H1 (cell line): ENCODE measurements at regions not wholly inside any gene's neighbourhood (a gene's known extent, or its start where the extent isn't known, plus 50 kb on each side); places are given as distances from the start of the nearest gene placed in this dataset.

Experiments used
- CTCF ChIA-PET: fragments of 300-600 bp; sonication (Branson Sonifier 250); formaldehyde crosslinking; loops from one replicate; lab custom pipeline; 2021; ENCODE audit not compliant: partially characterized antibody; lab: Charles Lee
- POLR2A ChIA-PET: fragments of 300-600 bp; sonication (Branson Sonifier 250); formaldehyde crosslinking; loops from one replicate; lab custom pipeline; 2021; ENCODE audit warnings: inconsistent platforms; ENCODE audit not compliant: partially characterized antibody; lab: Charles Lee
- DNase-seq, 2 experiments: peaks; one replicate each; pipeline versions ENCODE4 v3.0.0 to v3.0.0-alpha.2; 2010 to 2022; ENCODE audit warnings: low spot score in 2 of 2, low read depth in 1 of 2, mixed read lengths in 1 of 2
- FAIRE-seq: peaks from 2 replicates; lab custom pipeline; 2011; peaks lifted over from hg19 to GRCh38; lab: Jason Lieb, UNC
- H2AFZ ChIP-seq: 2 replicates; pipeline ENCODE4 v1.8.1; 2012; ENCODE audit warnings: low read length, inconsistent platforms
- H2AK5ac ChIP-seq: 2 replicates; pipeline ENCODE4 v1.6.1; 2013; ENCODE audit warnings: low read depth, low read length
- H2BK120ac ChIP-seq: replicated peaks from 2 replicates; pipeline ENCODE3; 2013; ENCODE audit warnings: low read depth, low read length, inconsistent platforms
- H2BK12ac ChIP-seq: 2 replicates; pipeline ENCODE4 v1.6.1; 2013; ENCODE audit warnings: low read depth, low read length
- H2BK15ac ChIP-seq: 2 replicates; pipeline ENCODE4 v1.6.1; 2013; ENCODE audit warnings: low read length
- H2BK20ac ChIP-seq: 2 replicates; pipeline ENCODE4 v1.6.1; 2013; ENCODE audit warnings: low read length
- H2BK5ac ChIP-seq: 2 replicates; pipeline ENCODE4 v1.6.1; 2013; ENCODE audit warnings: low read depth, low read length
- H3K14ac ChIP-seq: 2 replicates; pipeline ENCODE4 v1.6.1; 2013; ENCODE audit warnings: inconsistent platforms; ENCODE audit not compliant: insufficient read length
- H3K18ac ChIP-seq: 2 replicates; pipeline ENCODE4 v1.6.1; 2013; ENCODE audit warnings: low read length; ENCODE audit errors: extremely low read depth
- H3K23ac ChIP-seq: 2 replicates; pipeline ENCODE4 v1.6.1; 2013; ENCODE audit warnings: inconsistent platforms; ENCODE audit not compliant: insufficient read length
- H3K23me2 ChIP-seq: 2 replicates; pipeline ENCODE4 v1.6.1; 2013; ENCODE audit warnings: low read depth, low read length
- H3K27ac ChIP-seq: 2 replicates; pipeline ENCODE4 v1.6.1; 2011; ENCODE audit warnings: low read depth, low read length, inconsistent platforms
- H3K27me3 ChIP-seq, 4 experiments: replicated peaks in 1 of 4; 1 replicate in 1 of 4; 2 replicates in 3 of 4; pipeline versions ENCODE4 v1.6.1 to v1.8.1; 2011 to 2013; ENCODE audit warnings: low read length in 3 of 4, mild to moderate bottlenecking in 3 of 4, inconsistent platforms in 2 of 4, mixed read lengths in 2 of 4, moderate library complexity in 1 of 4; ENCODE audit not compliant: control insufficient read depth in 3 of 4, insufficient read depth in 3 of 4; ENCODE audit errors: extremely low read depth in 1 of 4
- H3K36me3 ChIP-seq, 4 experiments: 2 replicates each; pipeline versions ENCODE4 v1.6.1 to v1.8.1; 2011 to 2013; ENCODE audit warnings: mild to moderate bottlenecking in 4 of 4, low read length in 3 of 4, moderate library complexity in 2 of 4, control low read depth in 1 of 4, inconsistent platforms in 1 of 4; ENCODE audit not compliant: insufficient read depth in 4 of 4, control insufficient read depth in 2 of 4
- H3K4ac ChIP-seq: replicated peaks from 2 replicates; pipeline ENCODE3; 2013; ENCODE audit warnings: low read length, low read depth, mixed read lengths, inconsistent platforms; ENCODE audit not compliant: insufficient read length
- H3K4me1 ChIP-seq, 4 experiments: replicated peaks in 1 of 4; 1 replicate in 1 of 4; 2 replicates in 3 of 4; pipeline versions ENCODE4 v1.6.1 to v1.8.1; 2011 to 2013; ENCODE audit warnings: low read length in 3 of 4, inconsistent platforms in 2 of 4, mixed read lengths in 1 of 4; ENCODE audit not compliant: insufficient read depth in 4 of 4, control insufficient read depth in 3 of 4
- H3K4me2 ChIP-seq, 2 experiments: 2 replicates each; pipeline versions ENCODE4 v1.6.1 to v1.8.1; 2011 to 2013; ENCODE audit warnings: low read depth in 2 of 2, low read length in 2 of 2, control low read depth in 1 of 2, inconsistent platforms in 1 of 2, mild to moderate bottlenecking in 1 of 2; ENCODE audit not compliant: insufficient read depth in 1 of 2
- H3K4me3 ChIP-seq, 4 experiments: fragments of 200-600, 300-600 bp in 1 of 4; sonication (generic), shearing (Covaris generic), sonication (Bioruptor Twin) in 1 of 4; 2 replicates each; pipeline versions ENCODE4 v1.5.1 to v1.8.1; 2011 to 2016; ENCODE audit warnings: low read length in 4 of 4, low read depth in 3 of 4, control low read depth in 2 of 4, inconsistent platforms in 2 of 4, mild to moderate bottlenecking in 2 of 4, mixed read lengths in 1 of 4, moderate library complexity in 1 of 4; ENCODE audit not compliant: insufficient read depth in 2 of 4; ENCODE audit errors: extremely low read depth in 1 of 4
- H3K56ac ChIP-seq: replicated peaks from 2 replicates; pipeline ENCODE3; 2013; ENCODE audit warnings: low read depth, mild to moderate bottlenecking, mixed read lengths, low read length, inconsistent platforms; ENCODE audit not compliant: insufficient read length
- H3K79me1 ChIP-seq: 2 replicates; pipeline ENCODE4 v1.6.1; 2013; ENCODE audit warnings: low read depth, low read length, control low read depth
- H3K79me2 ChIP-seq, 2 experiments: 2 replicates each; pipeline versions ENCODE4 v1.6.1 to v1.8.1; 2012 to 2013; ENCODE audit warnings: low read length in 2 of 2, mild to moderate bottlenecking in 2 of 2, inconsistent platforms in 1 of 2; ENCODE audit not compliant: insufficient read depth in 2 of 2, control insufficient read depth in 1 of 2
- H3K9ac ChIP-seq, 4 experiments: replicated peaks in 1 of 4; 1 replicate in 1 of 4; 2 replicates in 3 of 4; pipeline versions ENCODE4 v1.6.1 to v1.8.1; 2011 to 2013; ENCODE audit warnings: low read depth in 3 of 4, low read length in 3 of 4, control low read depth in 2 of 4, mild to moderate bottlenecking in 2 of 4, moderate library complexity in 2 of 4, inconsistent platforms in 1 of 4; ENCODE audit errors: extremely low read depth in 1 of 4
- H3K9me3 ChIP-seq, 2 experiments: 2 replicates each; pipeline versions ENCODE4 v1.6.1 to v1.8.1; 2012 to 2013; ENCODE audit warnings: mild to moderate bottlenecking in 2 of 2, moderate library complexity in 2 of 2, control low read depth in 1 of 2, inconsistent platforms in 1 of 2, low read depth in 1 of 2, low read length in 1 of 2, mixed read lengths in 1 of 2; ENCODE audit not compliant: insufficient read depth in 2 of 2
- H4K20me1 ChIP-seq, 2 experiments: replicated peaks in 1 of 2; 2 replicates each; pipeline versions ENCODE3 to v1.8.1; 2011 to 2013; ENCODE audit warnings: inconsistent platforms in 2 of 2, low read length in 2 of 2, mild to moderate bottlenecking in 1 of 2; ENCODE audit not compliant: insufficient read depth in 2 of 2, control insufficient read depth in 1 of 2
- H4K5ac ChIP-seq: 2 replicates; pipeline ENCODE4 v1.6.1; 2013; ENCODE audit warnings: low read length, low read depth, mixed read lengths, inconsistent platforms; ENCODE audit not compliant: insufficient read length
- H4K8ac ChIP-seq: 2 replicates; pipeline ENCODE4 v1.8.0; 2013; ENCODE audit warnings: mild to moderate bottlenecking, moderate library complexity, low read length, inconsistent platforms; ENCODE audit not compliant: insufficient read depth; ENCODE audit errors: extremely low read depth
- H4K91ac ChIP-seq: replicated peaks from 2 replicates; pipeline ENCODE3; 2013; ENCODE audit warnings: low read length, mixed read lengths, inconsistent platforms; ENCODE audit not compliant: insufficient read length
- BCL11A ChIP-seq, 2 experiments: IDR thresholded peaks; one replicate each; pipeline ENCODE4 v1.6.1; 2011; ENCODE audit warnings: low read depth in 2 of 2, low read length in 2 of 2, mild to moderate bottlenecking in 2 of 2
- CHD2 ChIP-seq: IDR thresholded peaks from 2 replicates; pipeline ENCODE4 v1.6.1; 2012; ENCODE audit warnings: low read length, improper control_type of control experiment
- CREB1 ChIP-seq: IDR thresholded peaks from 2 replicates; pipeline ENCODE4 v1.6.1; 2012; ENCODE audit warnings: inconsistent platforms
- EP300 ChIP-seq, 2 experiments: IDR thresholded peaks; 1 replicate in 1 of 2; 2 replicates in 1 of 2; pipeline ENCODE4 v1.6.1; 2011 to 2012; ENCODE audit warnings: low read depth in 2 of 2, low read length in 2 of 2, mild to moderate bottlenecking in 2 of 2, borderline replicate concordance in 1 of 2, inconsistent platforms in 1 of 2, moderate library complexity in 1 of 2
- FOSL1 ChIP-seq: IDR thresholded peaks from 2 replicates; pipeline ENCODE4 v1.6.1; 2011; ENCODE audit warnings: mild to moderate bottlenecking, low read depth, low read length, moderate library complexity; ENCODE audit not compliant: insufficient read depth
- GTF2F1 ChIP-seq: IDR thresholded peaks from 2 replicates; pipeline ENCODE4 v1.6.1; 2012; ENCODE audit warnings: low read depth, low read length, improper control_type of control experiment, borderline replicate concordance
- HDAC2 ChIP-seq, 2 experiments: fragments of 300-600 bp in 1 of 2; sonication (generic) in 1 of 2; IDR thresholded peaks; 2 replicates each; pipeline ENCODE4 v1.6.1; 2011 to 2012; ENCODE audit warnings: low read depth in 2 of 2, low read length in 2 of 2, mild to moderate bottlenecking in 2 of 2, moderate library complexity in 2 of 2, borderline replicate concordance in 1 of 2, inconsistent platforms in 1 of 2
- NANOG ChIP-seq: IDR thresholded peaks from 2 replicates; pipeline ENCODE4 v1.6.1; 2011; ENCODE audit warnings: low read length, low read depth, mild to moderate bottlenecking, inconsistent platforms; ENCODE audit not compliant: insufficient read depth, poor library complexity, severe bottlenecking
- YY1 ChIP-seq: IDR thresholded peaks from 2 replicates; pipeline ENCODE4 v1.6.1; 2011; ENCODE audit warnings: low read depth, mild to moderate bottlenecking, low read length
- WGBS, 2 experiments: shearing (Covaris generic) in 1 of 2; methylation state at CpG; one replicate each; pipeline versions ENCODE4 v1.1.6 to v1.1.7; 2013 to 2015; ENCODE audit warnings: low lambda C conversion rate in 2 of 2, mixed read lengths in 2 of 2, inconsistent platforms in 1 of 2, low coverage in 1 of 2, missing lambda C conversion rate in 1 of 2; ENCODE audit not compliant: insufficient replicate concordance in 2 of 2, insufficient coverage in 1 of 2, insufficient read length in 1 of 2; ENCODE audit errors: extremely low coverage in 1 of 2, missing lambda C conversion rate in 1 of 2; 5-methylcytosine and 5-hydroxymethylcytosine counted together
- TF ChIP-seq, protein P1 (sequence below), 3 experiments: IDR thresholded peaks; 1 replicate in 2 of 3; 2 replicates in 1 of 3; pipeline versions ENCODE4 v1.5.1 to v1.6.1; 2011; ENCODE audit warnings: low read length in 3 of 3, mild to moderate bottlenecking in 3 of 3, inconsistent platforms in 2 of 3, low read depth in 1 of 3, moderate library complexity in 1 of 3; ENCODE audit not compliant: insufficient read depth in 1 of 3; ENCODE audit errors: control extremely low read depth in 1 of 3
- TF ChIP-seq, protein P2 (sequence below): IDR thresholded peaks from 2 replicates; pipeline ENCODE4 v1.6.1; 2012; ENCODE audit warnings: inconsistent platforms

DNA sequence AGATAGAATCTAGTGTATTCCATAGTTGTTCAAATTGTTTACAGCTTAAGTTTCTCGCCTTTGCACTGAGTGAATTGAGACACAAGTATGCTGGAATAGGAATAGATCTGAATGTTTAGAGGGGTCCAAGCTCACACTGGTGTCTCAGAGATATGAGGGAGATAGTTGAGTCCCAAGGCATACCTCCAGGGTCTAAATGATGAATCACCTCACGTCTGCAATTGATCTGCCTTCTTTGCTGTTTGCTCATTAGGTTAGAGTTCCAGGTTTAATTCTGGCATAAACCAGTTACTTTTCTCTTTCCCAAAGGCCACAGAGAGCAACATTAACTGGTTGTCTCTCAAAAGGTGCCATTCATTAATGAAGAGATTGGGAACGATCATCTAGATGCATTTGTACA, 106.3 kb upstream of the MME start:
- ChIA-PET POLR2A (interaction anchor here (0.7 kb wide), 1 partner anchor 20 kb away, joined by 3 read pairs; no protein-coding TSS in a partner anchor), CTCF (no interaction called here)
- no peak overlapping the region for H3K14ac ChIP-seq
- H4K91ac ChIP-seq, result no peak overlapping the region
- no peak overlapping the region for H3K4me2 ChIP-seq
- no peaks in the 10 kb centered on the region for H3K36me3 ChIP-seq
- H3K27ac ChIP-seq, result no peak overlapping the region
- no peaks in the 10 kb centered on the region for H3K79me2 ChIP-seq
- no peak overlapping the region for H2BK12ac ChIP-seq
- H4K5ac ChIP-seq, result no peak overlapping the region
- 63% methylated on average over 3 of the region's 3 CpGs; no CpG with 5 or more reads in 1 of the 2 experiments for WGBS, 2 experiments
- no peak overlapping the region for H3K18ac ChIP-seq
- DNase-seq (no peak), FAIRE-seq (no peak)
- no peak overlapping the region for H2BK20ac ChIP-seq
- no peak overlapping the region for H3K4ac ChIP-seq
- H2BK5ac ChIP-seq, result no peak overlapping the region
- no peak overlapping the region for H3K9ac ChIP-seq
- no peaks in the 10 kb centered on the region for H3K9me3 ChIP-seq
- no peaks in the 10 kb centered on the region for H3K27me3 ChIP-seq
- H3K4me1 ChIP-seq, result no peaks in the 10 kb centered on the region
- no peak overlapping the region for H2AK5ac ChIP-seq
- no peaks in the 10 kb centered on the region for H3K23me2 ChIP-seq
- no peaks in the 10 kb centered on the region for H3K79me1 ChIP-seq
- no peak overlapping the region for H3K56ac ChIP-seq
- H2BK15ac ChIP-seq, result no peak overlapping the region
- H2AFZ ChIP-seq, result no peak overlapping the region
- no peak overlapping the region for H4K8ac ChIP-seq
- H2BK120ac ChIP-seq, result no peak overlapping the region
- no peak overlapping the region for H3K4me3 ChIP-seq
- no peak overlapping the region for H3K23ac ChIP-seq
- no peaks in the 10 kb centered on the region for H4K20me1 ChIP-seq
- TF ChIP-seq, protein P1, sequence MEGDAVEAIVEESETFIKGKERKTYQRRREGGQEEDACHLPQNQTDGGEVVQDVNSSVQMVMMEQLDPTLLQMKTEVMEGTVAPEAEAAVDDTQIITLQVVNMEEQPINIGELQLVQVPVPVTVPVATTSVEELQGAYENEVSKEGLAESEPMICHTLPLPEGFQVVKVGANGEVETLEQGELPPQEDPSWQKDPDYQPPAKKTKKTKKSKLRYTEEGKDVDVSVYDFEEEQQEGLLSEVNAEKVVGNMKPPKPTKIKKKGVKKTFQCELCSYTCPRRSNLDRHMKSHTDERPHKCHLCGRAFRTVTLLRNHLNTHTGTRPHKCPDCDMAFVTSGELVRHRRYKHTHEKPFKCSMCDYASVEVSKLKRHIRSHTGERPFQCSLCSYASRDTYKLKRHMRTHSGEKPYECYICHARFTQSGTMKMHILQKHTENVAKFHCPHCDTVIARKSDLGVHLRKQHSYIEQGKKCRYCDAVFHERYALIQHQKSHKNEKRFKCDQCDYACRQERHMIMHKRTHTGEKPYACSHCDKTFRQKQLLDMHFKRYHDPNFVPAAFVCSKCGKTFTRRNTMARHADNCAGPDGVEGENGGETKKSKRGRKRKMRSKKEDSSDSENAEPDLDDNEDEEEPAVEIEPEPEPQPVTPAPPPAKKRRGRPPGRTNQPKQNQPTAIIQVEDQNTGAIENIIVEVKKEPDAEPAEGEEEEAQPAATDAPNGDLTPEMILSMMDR (IDR thresholded peaks at IDR 0.05; ENCODE audit: control extremely low read depth in 1 of 3, insufficient read depth in 1 of 3, low read depth in 1 of 3, low read length in 3 of 3), result no peak
- no peak for TF ChIP-seq CHD2
- TF ChIP-seq EP300 (IDR thresholded peaks at IDR 0.05; ENCODE audit: borderline replicate concordance in 1 of 2, low read depth in 2 of 2, low read length in 2 of 2), result no peak
- TF ChIP-seq GTF2F1, result no peak
- TF ChIP-seq, protein P2, sequence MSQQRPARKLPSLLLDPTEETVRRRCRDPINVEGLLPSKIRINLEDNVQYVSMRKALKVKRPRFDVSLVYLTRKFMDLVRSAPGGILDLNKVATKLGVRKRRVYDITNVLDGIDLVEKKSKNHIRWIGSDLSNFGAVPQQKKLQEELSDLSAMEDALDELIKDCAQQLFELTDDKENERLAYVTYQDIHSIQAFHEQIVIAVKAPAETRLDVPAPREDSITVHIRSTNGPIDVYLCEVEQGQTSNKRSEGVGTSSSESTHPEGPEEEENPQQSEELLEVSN, result no peak
- TF ChIP-seq YY1, result no peak
- no peak for TF ChIP-seq HDAC2 (IDR thresholded peaks at IDR 0.05; ENCODE audit: borderline replicate concordance in 1 of 2, low read depth in 2 of 2, low read length in 2 of 2)
- TF ChIP-seq NANOG, result no peak
- no peak for TF ChIP-seq BCL11A (IDR thresholded peaks at IDR 0.05; ENCODE audit: low read depth in 2 of 2, low read length in 2 of 2)
- no peak for TF ChIP-seq CREB1
- no peak for TF ChIP-seq FOSL1
